AML-193 (cell line): ENCODE measurements at regions not wholly inside any gene's neighbourhood (a gene's known extent, or its start where the extent isn't known, plus 50 kb on each side); places are given as distances from the start of the nearest gene placed in this dataset.

Experiments used
- DNase-seq, 2 experiments: peaks; one replicate each; lab custom pipeline; 2025; lab: John Stamatoyannopoulos, UW

DNA sequence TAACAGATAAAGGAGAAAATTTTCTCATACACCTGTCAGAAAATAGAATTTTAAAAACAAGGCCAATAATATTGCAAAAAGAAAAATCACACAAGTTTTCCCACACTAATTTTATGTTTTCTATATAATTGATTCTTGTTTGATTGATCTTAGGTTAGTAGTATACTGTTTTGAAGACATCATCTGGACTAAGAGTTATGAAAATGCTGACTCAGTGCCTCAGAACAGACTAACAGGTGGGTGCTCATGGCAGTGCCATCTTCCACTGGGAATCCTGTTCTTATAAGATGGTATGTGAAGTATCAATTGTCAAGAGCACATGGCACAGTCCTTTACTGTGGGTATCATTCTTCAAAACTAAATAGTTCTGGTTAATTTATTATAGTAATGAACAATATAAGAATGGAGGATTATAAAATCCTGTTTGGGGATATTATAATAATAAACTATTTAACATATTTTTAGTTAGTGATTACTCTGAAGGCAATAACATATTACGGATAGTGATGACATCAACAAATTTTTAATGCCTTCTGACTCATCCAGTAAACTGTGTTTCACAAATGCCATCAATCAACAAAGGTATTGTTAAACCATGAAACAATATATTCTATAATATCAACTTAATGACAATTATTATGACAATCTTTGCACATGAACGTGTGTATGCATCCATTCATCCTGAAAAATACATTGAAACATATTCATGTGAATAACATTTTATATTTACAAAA, 384.6 kb upstream of the KHDRBS2 start:
- no peak for DNase-seq

DNA sequence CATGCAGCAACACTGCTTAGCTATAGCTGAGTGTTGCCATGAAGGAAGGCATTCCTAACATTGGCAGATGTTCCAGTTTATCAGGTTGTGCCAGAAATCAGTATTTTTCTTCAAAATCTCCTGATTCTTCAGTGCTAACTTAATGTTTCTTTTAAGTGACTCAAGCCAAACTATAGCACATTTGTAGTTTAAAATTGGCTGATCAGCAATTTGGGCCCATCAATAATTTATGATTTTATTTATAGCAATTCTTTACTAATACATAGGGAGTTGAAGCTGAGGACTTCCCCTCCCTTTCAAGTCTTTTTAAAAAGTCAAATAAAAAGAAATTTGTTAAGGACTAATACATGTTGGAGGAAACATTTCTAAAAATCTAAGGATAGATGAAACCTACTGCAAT, 383.8 kb upstream of the KHDRBS2 start:
- DNase-seq: no peak

DNA sequence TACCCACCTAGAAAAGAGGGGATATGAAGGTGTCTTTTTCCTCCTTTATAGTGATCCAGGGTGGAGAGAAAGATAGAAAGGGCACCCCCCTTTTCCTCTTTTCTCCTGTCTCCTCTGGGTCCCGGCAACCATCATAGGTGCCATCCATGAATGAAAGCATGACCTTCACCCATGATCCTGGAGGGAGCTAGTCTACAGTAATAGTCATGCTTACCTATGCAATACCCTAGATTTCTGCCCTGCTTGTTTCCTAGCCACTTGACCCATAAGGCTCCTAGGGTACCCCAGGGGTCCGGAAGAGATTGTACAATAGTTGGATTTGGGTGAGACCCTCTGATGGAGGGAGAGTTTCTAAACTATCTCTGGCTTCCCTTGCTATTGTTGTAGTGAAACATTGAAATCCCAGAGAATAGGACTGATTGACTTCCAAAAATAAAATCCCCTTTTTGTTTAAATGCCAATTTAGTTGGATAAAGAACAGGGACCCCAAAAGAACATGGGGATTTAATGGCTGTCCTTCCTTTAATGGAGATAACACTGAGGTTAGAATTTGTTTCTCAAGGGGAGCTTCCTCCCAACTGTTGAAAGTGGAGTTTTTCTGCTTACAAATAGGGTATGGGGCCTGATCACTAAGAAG, 366.8 kb upstream of the KHDRBS2 start:
- no peak for DNase-seq

DNA sequence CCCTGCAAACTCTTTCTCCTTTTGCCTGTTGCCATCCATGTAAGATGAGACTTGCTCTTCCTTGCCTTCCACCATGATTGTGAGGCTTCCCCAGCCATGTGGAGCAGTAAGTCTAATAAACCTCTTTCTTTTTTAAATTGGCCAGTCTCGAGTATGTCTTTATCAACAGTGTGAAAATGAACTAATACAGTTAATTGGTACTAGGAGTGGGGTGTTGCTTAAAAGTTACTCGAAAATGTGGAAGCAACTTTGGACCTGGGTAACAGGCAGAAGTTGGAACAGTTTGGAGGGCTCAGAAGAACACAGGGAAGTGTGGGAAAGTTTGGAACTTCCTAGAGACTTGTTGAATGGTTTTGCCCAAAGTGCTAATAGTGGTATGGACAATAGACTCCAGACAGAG, 359.2 kb upstream of the KHDRBS2 start:
- DNase-seq: no peak

DNA sequence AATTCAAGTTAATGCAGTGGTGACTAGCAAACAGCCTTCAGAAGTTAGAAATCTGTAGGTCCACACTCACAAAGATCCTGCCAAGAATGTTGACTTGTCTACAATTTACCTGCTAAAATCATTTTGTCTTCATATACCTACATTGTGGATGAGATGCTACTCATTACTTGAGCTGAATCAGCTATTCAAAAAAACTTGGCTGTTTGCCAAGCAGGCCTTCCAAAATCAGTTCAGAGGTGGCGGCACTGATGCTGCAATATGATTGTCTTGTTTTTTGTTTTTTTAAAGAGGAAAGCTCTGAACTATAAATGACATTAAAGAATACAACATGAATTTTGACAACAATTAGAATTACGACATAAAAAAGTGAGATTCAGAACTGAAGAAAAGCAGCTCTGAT, 354.7 kb upstream of the KHDRBS2 start:
- DNase-seq: no peak

DNA sequence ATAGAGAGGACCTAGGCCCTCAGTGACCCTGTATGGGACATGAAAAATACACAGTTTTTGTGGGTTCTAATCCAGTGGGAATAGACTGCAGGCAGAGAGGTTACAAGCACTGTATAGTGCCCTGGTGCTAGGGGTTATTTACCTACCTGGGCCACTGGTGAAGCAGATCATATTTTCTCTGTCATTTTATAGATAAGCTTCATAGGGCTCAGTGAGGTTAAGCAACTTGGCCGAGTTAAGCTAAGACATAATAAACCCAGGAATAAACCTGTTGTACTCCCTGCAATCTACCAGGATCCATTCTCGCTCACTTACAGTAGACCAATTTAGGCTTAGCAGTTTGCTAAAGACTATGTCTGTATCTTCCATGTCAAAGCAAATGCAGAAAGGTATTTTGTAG, 340.6 kb upstream of the KHDRBS2 start:
- DNase-seq: no peak

DNA sequence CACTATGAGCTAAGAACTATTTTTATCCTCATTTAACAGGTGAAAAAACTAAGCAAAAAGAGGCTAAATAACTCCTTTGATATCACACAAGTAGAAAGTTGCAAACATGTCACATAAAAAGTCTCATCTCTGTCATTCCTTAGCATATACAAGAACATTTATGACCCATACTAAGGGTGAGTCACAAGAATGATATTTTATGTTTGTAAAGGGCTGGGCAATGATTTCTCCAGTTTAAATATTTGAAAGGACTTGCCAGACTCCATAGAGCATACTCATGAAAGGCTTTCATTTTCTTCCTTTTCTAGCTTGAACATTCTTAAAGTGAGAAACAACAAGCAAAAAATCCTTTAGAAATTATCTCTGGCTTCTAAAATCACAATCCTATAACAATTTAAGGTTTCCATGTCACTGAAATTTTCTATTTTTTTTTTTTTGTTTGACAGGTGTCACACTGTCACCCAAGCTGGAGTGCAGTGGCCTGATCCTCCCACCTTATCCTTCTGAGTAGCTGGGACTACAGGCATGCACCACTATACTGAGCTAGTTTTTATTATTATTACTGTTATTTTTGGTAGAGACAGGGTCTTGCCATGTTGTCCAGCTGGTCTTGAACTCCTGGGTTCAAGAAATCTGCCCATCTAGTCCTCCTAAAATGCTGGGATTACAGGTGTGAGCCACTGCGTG, 338.0 kb upstream of the KHDRBS2 start:
- no peak for DNase-seq

DNA sequence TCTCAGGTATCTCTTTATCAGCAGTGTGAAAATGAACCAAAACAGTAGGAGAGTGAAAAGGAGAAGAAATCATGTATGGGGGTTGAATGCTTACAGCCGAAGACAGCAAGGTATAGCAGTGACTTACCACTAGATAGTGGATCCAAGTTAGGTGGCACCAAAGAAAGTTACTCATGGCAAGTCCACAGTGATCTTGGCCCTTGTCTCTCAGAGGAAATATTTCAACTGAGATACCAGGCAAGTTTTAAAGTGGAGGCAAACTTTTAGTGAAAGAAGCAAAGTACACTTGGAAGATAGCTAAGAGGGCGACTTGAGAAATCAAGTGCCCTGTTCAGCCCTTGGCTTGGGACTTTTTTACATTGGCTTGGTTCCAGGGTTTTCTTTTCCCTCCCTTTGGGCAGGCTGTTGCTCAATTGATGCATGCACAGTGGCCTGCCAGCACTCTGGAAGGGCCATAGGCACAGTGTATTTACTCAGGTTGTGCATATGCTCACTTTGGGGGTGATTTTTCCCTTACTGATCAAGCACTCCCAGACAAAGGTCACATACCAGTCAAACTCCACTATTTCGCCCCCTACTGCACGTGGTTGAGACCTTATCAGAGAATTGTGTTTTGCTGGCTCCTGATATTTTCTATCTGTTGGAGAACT, 329.5 kb upstream of the KHDRBS2 start:
- DNase-seq: no peak

DNA sequence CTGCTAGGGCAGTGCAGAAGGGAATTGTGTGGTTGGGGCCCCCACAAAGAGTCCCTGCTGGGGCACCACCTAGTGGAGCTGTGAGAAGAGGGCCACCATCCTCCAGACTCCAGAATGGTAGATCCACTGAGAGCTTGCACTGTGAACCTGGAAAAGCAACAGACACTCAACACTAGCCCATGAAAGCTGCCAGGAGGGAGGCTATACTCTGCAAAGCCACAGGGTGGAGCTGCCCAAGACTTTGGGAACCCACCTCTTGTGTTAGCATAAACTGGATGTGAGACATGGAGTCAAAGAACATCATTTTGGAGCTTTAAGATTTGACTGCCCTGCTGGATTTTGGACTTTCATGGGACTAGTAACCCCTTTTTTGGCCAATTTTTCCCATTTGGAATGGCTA, 328.4 kb upstream of the KHDRBS2 start:
- DNase-seq: no peak

DNA sequence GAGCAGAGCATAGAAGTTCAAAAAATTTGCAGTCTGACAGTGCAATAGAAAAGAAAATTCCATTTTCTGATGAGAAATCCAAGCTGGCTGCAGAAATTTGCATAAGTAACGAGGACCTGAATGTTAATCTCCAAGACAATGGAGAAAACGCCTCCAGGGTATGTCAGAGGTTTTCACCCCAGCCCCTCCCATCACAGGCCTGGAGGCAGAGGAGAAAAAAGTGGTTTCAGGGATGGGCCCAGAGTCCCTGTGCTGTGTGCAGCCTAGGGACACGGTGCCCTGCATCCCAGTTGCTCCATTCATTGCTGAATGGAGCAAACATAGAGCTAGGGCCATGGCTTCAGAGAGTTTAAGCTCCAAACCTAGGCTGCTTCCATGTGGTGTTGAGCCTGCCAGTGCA, 327.9 kb upstream of the KHDRBS2 start:
- DNase-seq: no peak

DNA sequence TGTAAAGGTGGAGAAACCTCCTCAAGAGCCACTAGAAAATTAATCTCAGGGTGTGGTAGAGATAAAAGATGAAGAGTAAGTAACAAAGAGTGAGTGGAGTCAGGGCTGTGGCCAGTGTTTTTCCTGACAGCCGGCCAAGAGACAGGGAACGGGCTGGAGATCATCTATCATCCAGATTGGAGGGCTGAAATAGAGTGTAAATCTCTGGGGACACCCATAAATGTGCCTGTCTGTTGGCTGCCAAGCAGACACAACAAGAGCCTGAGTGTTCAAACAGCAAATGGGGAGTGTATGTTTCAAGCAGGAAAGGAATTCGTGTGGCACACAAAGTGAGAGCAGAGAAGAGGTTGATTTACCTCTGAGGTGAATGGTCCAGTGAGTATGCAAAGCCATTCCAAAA, 326.4 kb upstream of the KHDRBS2 start:
- DNase-seq: no peak

DNA sequence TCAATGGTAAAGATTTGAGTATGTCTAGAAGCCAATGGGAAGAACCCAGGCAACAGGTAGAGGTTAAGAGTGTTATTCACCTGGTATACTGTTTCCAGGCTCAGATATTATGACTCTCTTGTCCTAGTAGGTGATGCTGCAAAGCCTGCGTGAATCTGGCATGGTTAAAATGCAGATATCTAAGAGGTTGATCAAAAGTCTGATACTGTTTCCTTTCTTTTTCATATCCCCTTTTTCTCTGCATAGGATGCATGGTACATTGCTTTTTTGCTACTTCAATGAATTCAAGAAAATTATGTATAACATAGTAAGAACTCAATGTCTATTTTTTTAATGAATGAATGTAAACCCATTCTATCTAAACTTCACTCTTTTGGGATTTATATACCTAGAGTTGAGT, 284.3 kb upstream of the KHDRBS2 start:
- no peak for DNase-seq

DNA sequence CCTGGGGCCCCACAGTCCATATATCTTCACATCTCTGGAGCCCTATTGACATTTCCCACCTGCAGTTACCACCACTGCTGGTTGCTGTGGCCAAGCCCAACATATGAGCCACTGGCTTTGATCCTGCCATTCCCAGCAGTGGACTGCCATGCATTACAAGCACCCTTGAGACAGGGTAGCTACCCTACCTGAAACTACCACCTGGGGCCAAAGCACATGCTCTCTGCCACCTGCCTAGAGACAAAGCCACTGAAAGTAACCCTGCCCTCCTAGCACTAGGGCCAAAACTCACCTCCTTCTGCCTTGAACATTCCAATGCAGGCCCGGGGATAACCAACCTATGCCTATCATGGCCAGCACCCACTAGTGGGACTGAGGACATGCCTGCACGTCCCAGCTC, 255.5 kb upstream of the KHDRBS2 start:
- DNase-seq: no peak

DNA sequence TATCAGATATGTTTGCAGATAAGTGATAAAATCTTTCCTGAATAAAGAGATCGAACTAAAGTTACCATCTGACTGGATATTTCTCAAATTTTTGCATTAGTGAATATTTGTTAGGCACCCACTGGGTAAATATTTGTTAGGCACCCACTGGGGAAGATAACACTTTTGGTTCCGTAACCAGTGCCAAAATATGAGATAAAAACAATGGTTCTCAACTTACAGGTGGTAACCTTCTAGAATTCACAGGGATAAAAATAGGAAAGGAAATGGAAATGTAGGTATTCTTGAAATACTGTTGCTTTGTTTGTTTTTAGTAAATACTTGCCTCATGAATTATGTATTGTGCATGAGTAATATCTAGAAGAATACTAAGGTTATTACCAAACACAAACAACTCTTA, 245.0 kb upstream of the KHDRBS2 start:
- no peak for DNase-seq

DNA sequence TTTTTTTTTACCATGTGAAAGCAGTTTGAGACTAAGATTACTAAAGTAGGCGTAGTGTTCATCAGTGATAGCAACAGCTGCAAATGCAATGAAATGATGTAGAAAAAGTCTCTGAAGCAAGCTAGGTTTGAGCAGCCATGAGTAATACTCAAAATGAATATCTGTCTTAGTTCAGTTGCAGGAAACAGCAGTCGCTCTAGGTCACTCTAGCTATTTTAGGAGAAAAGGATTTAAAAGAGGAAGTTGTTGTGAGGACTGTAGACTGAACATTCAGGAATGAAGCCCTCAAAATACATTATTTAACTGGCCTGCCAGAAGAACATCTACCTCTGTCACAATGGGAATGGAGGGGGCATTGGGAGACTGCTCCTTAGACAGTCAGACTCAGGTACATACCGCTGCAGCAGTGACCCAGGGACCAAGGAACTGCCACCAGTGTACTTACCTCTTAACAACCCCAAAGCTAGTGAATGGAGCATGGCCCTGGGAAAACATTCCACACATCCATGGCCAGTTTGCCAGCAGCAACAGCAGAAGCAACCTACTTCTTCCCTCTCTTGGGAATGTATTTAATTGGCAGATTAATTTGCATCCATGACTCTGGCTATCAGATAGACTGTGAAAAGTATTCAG, 243.0 kb upstream of the KHDRBS2 start:
- no peak for DNase-seq

DNA sequence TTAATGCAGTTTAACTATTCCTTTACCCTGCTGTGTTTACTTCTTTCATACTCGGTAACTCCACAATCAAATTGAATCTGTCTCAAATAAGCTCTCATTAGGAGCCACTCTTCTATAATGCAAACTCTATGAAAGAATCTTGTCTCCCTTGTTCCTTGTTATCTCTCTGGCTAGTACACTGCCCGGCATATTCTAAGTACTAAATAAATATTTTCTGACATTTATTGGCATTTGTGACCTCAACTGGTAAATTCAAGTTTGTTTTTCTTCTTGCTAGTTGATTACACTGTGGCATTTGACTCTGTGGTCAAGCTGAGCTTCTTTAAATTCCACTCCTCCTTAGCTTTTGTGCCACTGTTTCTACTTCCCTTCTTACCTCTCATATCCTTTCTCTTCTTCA, 237.6 kb upstream of the KHDRBS2 start:
- no peak for DNase-seq

DNA sequence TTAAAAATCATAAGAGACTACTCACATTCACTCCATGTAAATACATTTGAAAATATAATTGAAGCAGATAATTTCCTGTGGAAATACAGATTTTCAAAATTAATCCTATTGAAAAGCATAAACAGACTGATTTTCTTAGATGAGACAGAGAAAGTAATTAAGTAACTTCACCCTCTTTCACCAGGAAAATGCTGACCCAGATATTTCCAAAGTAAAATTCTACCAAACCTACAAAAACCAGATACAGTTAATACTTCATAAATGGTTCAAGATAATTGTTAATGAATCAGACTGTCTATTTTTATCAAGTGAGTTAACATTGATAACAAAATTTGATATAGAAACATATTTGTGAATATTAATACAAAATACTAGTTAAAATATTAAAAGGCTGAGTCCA, 233.5 kb upstream of the KHDRBS2 start:
- DNase-seq: no peak

DNA sequence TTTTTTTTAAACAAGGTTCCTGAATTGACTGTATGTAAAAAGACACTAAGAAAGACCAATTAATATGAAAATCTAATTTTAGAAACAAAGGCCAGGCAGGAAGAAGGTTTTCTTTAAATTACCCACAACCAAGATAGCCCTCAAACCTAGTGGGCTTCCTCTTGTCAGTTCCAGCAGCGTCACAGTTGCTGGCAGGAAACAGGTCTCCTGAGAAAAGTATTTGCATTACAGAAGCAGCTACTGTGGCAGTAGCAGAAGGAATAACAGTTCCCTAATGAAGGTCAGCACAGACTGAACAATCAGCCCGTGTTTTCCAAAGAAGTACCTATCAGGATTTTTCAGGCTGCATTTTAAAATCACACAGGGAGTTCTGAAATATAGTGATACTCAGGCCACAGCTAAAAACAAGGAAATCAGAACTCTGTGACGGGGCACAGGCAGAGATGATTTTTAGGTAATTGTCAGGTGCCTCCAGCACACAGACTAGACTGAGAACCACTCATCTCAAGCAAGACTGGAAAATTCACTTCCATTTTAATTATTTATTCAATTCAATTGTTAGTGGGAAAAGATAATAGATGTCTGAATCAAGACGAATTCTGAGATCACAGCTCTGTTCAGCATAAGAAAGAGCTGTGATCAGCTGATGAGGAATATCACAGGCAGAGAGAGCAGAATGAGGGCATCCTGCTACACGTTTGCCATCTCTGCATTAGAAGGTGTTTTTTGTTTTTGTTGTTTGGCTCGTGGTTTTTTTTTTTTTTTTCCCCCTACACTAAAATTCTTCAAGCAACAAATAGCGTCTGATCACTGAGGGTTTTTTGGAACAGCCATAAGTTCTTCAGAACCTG, 230.5 kb upstream of the KHDRBS2 start:
- DNase-seq: no peak

DNA sequence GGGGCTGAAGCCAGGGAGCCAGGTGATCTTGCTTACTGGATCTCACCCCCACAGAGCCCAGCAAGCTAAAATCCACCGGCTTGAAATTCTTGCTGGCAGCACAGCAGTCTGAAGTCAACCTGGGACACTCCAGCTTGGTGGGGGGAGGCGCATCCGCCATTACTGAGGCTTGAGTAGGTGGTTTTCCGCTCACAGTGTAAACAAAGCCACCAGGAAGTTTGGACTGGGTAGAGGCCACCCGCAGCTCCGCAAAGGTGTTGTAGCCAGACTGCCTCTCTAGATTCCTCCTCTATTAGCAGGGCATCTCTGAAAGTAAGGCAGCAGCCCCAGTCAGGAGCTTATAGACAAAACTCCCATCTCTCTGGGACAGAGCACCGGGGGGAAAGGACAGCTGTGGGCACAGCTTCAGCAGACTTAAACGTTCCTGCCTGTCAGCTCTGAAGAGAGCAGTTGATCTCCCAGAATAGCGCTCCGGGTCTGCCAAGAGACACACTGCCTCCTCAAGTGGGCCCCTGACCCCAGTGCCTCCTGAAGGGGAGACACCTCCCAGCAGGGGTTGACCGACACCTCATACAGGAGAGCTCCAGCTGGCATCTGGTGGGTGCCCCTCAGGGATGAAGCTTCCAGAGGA, 206.3 kb upstream of the KHDRBS2 start:
- no peak for DNase-seq

DNA sequence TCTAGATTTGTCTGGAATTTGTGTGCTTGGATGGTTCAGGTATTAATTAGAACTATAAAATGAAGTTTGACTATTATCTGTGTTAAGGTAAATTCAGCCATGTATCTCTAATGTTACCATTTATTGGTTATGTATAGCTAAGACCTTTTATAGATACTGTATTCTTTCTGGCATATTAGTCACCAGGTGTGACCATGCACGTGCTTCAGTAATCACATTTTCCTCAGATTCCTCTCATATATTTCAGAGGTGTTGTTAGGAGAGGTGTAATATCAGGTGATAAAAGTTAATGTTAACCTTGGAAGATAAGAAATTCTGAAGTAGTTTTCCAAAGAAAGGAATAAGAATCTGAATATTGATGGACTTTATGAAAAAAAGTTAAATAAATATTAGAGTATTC, 194.5 kb upstream of the KHDRBS2 start:
- no peak for DNase-seq

DNA sequence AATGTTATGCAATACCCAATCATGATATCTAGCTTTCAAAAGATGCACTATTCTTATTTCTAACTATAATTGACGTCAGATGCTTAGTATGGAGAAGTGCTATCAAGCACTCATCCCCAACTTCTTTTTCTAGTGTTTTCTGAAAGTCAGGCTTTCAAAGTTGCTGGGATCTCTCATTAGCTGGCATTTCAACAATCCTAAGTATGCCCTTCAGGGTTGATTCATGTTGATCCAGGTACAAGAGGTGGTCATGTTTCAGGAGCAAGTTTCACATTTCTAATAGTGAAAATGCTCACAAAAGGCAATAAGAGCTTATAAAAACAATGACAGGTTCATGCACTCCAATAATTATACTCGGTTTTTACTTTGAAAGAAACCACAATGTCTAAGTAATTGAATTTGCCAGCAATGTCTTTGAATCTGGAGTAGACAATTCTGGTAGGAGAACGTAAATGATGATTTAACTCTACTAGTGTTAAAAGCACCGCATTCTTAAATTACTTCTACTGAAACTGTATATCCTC, 193.7 kb upstream of the KHDRBS2 start:
- DNase-seq: no peak
